Stimulated activated CD8-positive, alpha-beta memory T cell treated with anti-CD3 and anti-CD28 coated beads, Interleukin-15, amount 100 ng/mL, for 24 hours (primary cell): ENCODE measurements at regions not wholly inside any gene's neighbourhood (a gene's known extent, or its start where the extent isn't known, plus 50 kb on each side); places are given as distances from the start of the nearest gene placed in this dataset.
"Not testable (repeated sequence)": the region's sequence is repeated elsewhere in the genome, so short reads cannot be mapped to it uniquely, and the experiment has no call there.

Experiments
- DNase-seq: peaks from one replicate; pipeline ENCODE4 v3.0.0-alpha.2; 2020; ENCODE audit warnings: low read depth

GRCh38 chr16:88305176-88305575, 77.6 kb upstream of the ZNF469 start:
- DNase-seq: no peak

DNA sequence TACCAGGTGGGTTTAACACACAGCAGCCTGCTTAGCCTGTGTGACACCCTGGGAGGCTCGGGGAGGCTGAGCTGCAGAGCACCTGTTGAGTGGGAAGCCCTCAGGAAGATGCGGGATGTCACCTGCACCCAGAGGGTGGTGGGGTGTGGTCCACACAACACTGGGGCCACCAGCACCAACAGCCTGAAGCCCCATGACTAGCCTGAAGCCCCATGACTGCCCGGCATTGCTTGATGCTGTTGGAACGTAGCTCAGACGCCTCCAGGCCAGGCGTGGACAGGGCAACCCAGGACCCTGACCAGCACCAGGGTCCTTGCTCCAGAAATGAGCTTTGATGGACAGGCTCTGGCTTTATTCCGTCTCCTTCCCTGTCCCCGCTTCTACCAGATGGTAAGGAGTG, 76.3 kb upstream of the ZNF469 start:
- DNase-seq: no peak

GRCh38 chr16:88306860-88307545, 75.8 kb upstream of the ZNF469 start:
- no peak for DNase-seq

- DNase-seq: no peak
Observed at GRCh38 chr16:88308441-88309173, 74.2 kb upstream of the ZNF469 start.

DNA sequence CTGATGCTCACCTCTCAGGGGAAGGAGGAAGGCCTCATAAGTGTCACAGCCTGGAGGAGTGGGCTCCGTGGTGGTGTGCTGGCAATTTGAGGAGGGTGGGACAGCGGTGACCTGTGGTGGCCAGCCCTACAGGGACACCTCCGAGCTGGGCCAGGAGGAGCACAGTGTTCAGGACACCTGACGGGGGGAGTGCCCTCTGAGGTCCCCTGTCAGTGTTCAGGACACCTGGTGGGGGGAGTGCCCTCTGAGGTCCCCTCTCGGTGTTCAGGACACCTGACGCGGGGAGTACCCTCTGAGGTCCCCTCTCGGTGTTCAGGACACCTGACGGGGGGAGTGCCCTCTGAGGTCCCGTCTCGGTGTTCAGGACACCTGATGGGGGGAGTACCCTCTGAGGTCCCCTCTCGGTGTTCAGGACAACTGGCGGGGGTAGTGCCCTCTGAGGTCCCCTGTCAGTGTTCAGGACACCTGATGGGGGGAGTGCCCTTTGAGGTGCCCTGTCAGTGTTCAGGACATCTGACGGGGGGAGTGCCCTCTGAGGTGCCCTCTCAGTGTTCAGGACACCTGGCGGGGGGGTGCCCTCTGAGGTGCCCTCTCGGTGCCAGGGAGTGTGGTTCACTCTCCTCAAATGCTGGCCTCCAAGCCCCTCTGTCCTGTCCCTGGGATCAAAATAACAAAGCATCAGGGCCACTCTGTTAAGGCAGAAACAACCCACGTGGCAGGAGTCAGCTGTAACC, 73.4 kb upstream of the ZNF469 start:
- no peak for DNase-seq

DNA sequence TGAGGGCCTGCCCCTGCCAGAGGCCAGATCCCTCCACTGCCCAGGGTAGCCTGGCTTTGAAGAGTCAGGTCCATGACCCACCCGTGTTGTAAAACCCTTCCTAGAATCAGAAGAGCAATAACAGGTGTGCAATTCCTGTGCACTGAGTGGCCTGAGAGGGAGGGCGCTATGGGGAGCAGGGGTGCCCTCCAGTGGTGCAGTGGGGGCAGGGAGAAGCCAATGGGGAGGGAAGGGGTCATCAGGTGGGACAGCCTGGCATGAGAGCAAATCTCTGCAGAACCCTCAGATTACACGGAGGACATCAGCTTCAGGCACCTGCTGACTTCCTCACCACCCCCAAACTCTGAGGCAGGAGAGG, 72.9 kb upstream of the ZNF469 start:
- no peak for DNase-seq

- DNase-seq: no peak
Observed at GRCh38 chr16:88310796-88311605, 71.8 kb upstream of the ZNF469 start.

DNA sequence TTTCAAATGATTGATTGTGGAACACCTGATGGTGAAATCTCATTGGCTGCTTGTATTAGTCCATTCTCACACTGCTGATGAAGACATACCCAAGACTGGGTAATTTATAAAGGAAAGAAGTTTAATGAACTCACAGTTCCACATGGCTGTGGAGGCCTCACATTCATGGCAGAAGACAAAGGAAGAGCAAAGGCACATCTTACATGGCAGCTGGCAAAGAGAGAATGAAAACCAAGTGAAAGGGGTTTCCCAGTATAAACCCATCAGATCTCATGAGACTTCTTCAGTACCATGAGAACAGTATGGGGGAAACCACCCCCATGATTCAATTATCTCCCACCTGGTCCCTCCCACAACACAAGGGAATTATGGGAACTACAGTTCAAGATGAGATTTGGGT, 70.9 kb upstream of the ZNF469 start:
- not testable (repeated sequence) for DNase-seq

GRCh38 chr16:88312732-88313131, 70.0 kb upstream of the ZNF469 start:
- DNase-seq: no peak

DNA sequence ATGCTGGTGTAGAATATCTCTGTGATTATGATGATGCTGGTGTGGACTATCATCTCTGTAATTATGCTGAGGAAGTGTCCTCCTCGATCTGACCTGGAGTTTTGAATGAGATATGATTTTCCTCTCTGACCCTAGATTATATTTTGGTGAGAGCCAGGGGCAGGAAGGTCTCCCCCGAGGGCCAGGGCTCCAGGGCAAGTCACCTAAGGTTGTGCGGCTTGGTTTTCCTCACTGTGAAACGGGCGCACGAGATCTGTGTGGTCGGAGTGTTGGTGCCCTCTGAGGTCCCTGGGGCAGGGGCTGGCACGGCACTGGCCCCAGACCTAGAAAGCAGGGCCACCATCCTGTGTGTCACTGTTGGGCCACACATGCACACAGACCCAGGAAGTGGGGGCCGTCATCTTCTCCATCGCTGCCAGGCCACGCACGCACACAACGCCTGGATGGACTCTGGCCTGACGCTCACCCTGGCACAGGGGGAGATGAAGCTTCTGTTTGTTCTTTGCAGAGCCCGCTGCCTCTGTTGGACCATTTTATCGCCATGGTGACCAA, 67.7 kb upstream of the ZNF469 start:
- no peak for DNase-seq

DNA sequence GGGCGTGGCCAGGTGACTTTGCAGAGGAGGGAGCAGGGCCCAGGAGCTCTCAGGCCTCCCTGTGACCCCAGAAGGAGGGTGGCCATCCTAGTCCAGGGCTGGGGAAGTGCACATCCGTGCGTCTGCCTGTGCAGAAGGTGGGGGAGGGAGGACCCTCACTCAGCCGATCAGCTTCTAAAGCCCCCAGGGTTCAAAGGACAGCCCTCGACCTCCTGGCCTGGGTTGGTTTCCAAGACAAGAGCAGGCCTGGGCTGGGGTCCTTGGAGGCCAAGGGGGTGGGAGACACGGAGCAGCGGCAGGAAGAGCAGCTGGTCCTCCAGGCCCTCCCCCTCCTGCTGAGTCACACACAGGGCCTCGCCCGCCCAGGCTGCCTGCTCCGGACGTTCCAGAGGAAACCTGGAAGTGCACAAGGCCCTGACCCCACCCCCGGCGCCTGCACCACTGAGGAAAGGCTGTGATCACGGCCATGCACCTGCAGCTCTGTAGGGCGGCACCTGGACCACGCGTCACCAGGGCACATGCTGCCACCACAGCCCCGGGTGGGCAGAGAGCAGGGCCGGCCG, 67.1 kb upstream of the ZNF469 start:
- no peak for DNase-seq

GRCh38 chr16:88316151-88316550, 66.6 kb upstream of the ZNF469 start:
- DNase-seq: no peak

- DNase-seq: no peak
Observed at GRCh38 chr16:88316941-88317612, 65.7 kb upstream of the ZNF469 start.

DNA sequence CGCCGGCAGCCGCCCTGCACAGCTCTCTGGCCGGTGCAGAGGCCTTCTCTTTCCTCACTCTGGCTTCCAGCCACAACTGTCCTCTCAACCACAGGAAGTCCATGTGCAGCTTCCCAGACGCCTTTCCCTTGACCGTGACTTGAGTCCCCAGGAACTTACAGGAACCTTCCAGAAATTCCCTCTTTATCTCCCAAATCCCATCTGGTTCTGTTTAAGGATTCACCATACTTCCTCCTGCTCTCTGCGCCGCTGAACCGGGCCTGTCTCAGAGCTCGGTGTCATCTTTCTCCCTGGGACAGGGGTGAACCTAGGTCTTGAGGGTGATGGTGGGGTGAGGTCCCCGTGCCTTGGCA, 65.2 kb upstream of the ZNF469 start:
- no peak for DNase-seq

- DNase-seq: no peak
Observed at GRCh38 chr16:88318051-88318450, 64.7 kb upstream of the ZNF469 start.

GRCh38 chr16:88318521-88318920, 64.2 kb upstream of the ZNF469 start:
- no peak for DNase-seq

GRCh38 chr16:88319116-88319965, 63.4 kb upstream of the ZNF469 start:
- no peak for DNase-seq

- DNase-seq: no peak
Observed at GRCh38 chr16:88320947-88321634, 61.7 kb upstream of the ZNF469 start.

- DNase-seq: no peak
Observed at GRCh38 chr16:88321635-88322499, 60.9 kb upstream of the ZNF469 start.
